ENCODE measurements at regions not wholly inside any gene's neighbourhood (a gene's known extent, or its start where the extent isn't known, plus 50 kb on each side); places are given as distances from the start of the nearest gene placed in this dataset.

DNA sequence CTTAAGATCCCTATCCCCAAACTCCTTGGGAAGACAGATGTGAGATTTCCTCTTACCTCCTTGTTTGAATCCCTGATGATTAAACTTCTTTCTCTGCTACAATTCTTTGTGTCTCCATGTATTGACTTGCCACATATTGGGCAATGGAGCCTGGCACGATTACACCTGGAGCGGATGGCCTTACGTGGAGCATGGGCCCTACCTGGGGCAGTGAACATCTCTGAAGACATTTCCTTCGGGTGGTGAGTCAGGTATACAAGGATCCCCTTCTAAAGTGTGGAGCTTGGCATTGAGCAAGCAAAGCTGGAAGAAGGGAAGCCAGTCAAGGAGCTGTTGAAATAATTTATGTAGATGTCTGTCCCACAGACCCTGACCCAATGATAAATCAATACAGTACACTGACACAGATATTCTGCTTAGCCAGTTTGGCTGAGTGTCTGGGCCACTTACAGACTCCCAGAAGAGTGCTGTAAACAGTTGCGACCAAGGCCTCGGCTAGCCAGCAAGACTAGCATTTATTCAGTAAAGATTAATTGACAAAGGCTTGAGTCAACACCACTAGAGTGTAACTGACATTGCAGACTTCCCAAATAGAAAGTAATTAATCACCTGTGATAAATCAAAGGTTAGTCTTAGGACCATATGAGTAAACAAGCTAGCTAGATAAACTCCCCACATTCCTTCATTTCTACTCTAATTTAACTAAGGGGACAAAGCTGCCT, 83.1 kb upstream of the KCNK1 start:
- no peak for TF ChIP-seq CTCF (IDR thresholded peaks at IDR 0.05; ENCODE audit: borderline replicate concordance)
- intact Hi-C loops (cut with micrococcal nuclease), result no loop called here
- Histone ChIP-seq H3K4me3 (no peak overlapping the region), H3K27me3 (ENCODE audit: low read depth) (no peaks in the 10 kb centered on the region), H3K27ac (replicated peaks) (no peak overlapping the region), H3K9me3 (replicated peaks) (peaks cover 21% of the 10 kb centered on the region), H3K36me3 (no peaks in the 10 kb centered on the region), H3K4me1 (no peaks in the 10 kb centered on the region)
- DNase-seq, result no peak

- intact Hi-C loops (cut with micrococcal nuclease), result no loop called here
- H3K4me1 ChIP-seq, result no peaks in the 10 kb centered on the region
- DNase-seq, result no peak
- H3K27ac ChIP-seq (replicated peaks), result no peak overlapping the region
- H3K27me3 ChIP-seq (ENCODE audit: low read depth), result no peaks in the 10 kb centered on the region
- H3K4me3 ChIP-seq, result no peak overlapping the region
- TF ChIP-seq CTCF (IDR thresholded peaks at IDR 0.05; ENCODE audit: borderline replicate concordance), result no peak
- H3K36me3 ChIP-seq, result no peaks in the 10 kb centered on the region
- H3K9me3 ChIP-seq (replicated peaks), result no peaks in the 10 kb centered on the region
These were observed 73.1 kb upstream of the KCNK1 start for GRCh38 chr1:233540816-233541215.

DNA sequence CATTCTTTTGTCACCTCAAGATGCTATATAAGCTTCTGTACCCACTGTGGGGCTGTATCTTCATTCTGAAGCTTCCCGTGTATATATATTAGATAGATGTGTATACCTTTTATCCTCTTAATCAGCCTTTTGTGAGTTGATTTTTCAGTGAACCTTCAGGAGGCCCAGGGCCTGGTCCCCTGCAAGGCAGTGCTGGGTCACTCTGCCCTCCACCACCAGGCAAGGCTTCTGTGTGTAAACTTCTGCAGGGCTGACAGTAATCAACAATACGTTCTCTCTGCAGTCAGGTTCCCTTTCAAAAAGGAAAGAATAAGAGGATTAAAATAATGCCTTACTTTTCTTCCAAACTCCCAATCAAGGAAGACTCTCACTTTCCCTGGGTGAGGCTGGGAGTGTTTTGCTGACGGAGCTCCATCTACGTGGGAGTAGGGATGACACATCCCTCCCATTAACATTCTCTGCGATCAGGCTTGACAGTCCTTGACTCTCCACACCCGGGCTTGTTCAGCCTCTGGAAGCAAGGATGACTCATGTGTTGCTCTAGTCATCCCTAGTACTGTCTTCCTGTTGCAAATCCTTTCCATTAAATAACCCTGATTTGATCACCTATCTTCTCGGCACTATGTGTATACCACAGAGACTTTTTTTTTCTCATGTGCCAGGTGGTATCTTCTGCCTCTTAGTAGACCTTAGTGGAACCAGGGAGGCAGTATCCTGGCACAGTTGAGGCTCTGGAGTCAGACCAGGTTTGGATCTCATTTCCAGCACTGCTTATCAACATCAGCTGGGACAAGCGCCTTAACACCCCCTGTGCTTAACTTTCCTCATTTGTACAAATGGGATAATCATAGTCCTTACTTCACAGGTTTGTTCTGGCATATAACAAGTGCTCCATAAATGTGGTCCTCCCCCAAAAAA, 70.3 kb upstream of the KCNK1 start:
- H3K9me3 ChIP-seq (replicated peaks), result peaks cover 9% of the 10 kb centered on the region
- no peaks in the 10 kb centered on the region for H3K36me3 ChIP-seq
- no peak overlapping the region for H3K4me3 ChIP-seq
- H3K27me3 ChIP-seq (ENCODE audit: low read depth), result no peaks in the 10 kb centered on the region
- no peaks in the 10 kb centered on the region for H3K4me1 ChIP-seq
- no peak overlapping the region for H3K27ac ChIP-seq (replicated peaks)
- no peak for DNase-seq
- intact Hi-C loops (cut with micrococcal nuclease), result no loop called here
- no peak for TF ChIP-seq CTCF (IDR thresholded peaks at IDR 0.05; ENCODE audit: borderline replicate concordance)

- Histone ChIP-seq H3K27ac (replicated peaks) (no peak overlapping the region), H3K36me3 (no peaks in the 10 kb centered on the region), H3K4me3 (no peak overlapping the region), H3K4me1 (no peaks in the 10 kb centered on the region), H3K9me3 (replicated peaks) (peaks cover 9% of the 10 kb centered on the region), H3K27me3 (ENCODE audit: low read depth) (no peaks in the 10 kb centered on the region)
- no peak for DNase-seq
- intact Hi-C loops (cut with micrococcal nuclease), result no loop called here
- no peak for TF ChIP-seq CTCF (IDR thresholded peaks at IDR 0.05; ENCODE audit: borderline replicate concordance)
These were observed 69.6 kb upstream of the KCNK1 start for GRCh38 chr1:233544304-233544703.

GRCh38 chr1:233547726-233548125, 66.2 kb upstream of the KCNK1 start:
- Histone ChIP-seq H3K4me1 (no peaks in the 10 kb centered on the region), H3K27ac (replicated peaks) (no peak overlapping the region), H3K4me3 (no peak overlapping the region), H3K36me3 (no peaks in the 10 kb centered on the region), H3K9me3 (replicated peaks) (peaks cover 9% of the 10 kb centered on the region), H3K27me3 (ENCODE audit: low read depth) (no peaks in the 10 kb centered on the region)
- TF ChIP-seq CTCF (IDR thresholded peaks at IDR 0.05; ENCODE audit: borderline replicate concordance), result no peak
- intact Hi-C loops (cut with micrococcal nuclease), result no loop called here
- DNase-seq, result no peak

All from left ventricle myocardium inferior (tissue), 1 donor.